Heart left ventricle (tissue), 16 donors: ENCODE measurements at regions not wholly inside any gene's neighbourhood (a gene's known extent, or its start where the extent isn't known, plus 50 kb on each side); places are given as distances from the start of the nearest gene placed in this dataset.

Experiments
- ATAC-seq, 4 donors: fragments of 200-7000 bp; cut with Tn5 transposase; one replicate each; pipeline ENCODE4 v1.9.1; 2020 to 2022; ENCODE audit warnings: moderate library complexity in 4 of 4, mild to moderate bottlenecking in 3 of 4, moderate number of reproducible peaks in 1 of 4
- DNase-seq, 5 donors: peaks; one replicate each; pipeline ENCODE4 v3.0.0-alpha.2; 2020
- H3K27ac ChIP-seq, 12 donors: fragments of 200-600 bp; sonication (generic) in 4 of 12; one replicate each; pipeline versions ENCODE4 v1.5.0 to v1.8.0; 2016 to 2022; ENCODE audit warnings: mild to moderate bottlenecking in 2 of 12
- H3K27me3 ChIP-seq, 9 donors: fragments of 200-600 bp; sonication (generic) in 2 of 9; one replicate each; pipeline versions ENCODE4 v1.5.1 to v1.8.0; 2016 to 2022; ENCODE audit warnings: mild to moderate bottlenecking in 3 of 9
- H3K36me3 ChIP-seq, 9 donors: fragments of 200-600 bp; sonication (generic) in 2 of 9; one replicate each; pipeline versions ENCODE4 v1.5.0 to v1.8.0; 2018 to 2022; ENCODE audit warnings: mild to moderate bottlenecking in 2 of 9
- H3K4me1 ChIP-seq, 12 donors: fragments of 200-600 bp; sonication (generic) in 4 of 12; one replicate each; pipeline versions ENCODE4 v1.5.0 to v1.8.0; 2016 to 2022; ENCODE audit warnings: mild to moderate bottlenecking in 3 of 12
- H3K4me3 ChIP-seq, 12 donors: fragments of 200-600 bp; sonication (generic) in 4 of 12; one replicate each; pipeline versions ENCODE4 v1.5.0 to v1.8.0; 2017 to 2022; ENCODE audit warnings: mild to moderate bottlenecking in 9 of 12, moderate library complexity in 4 of 12
- H3K9me3 ChIP-seq, 12 donors: fragments of 200-600 bp; sonication (generic) in 4 of 12; one replicate each; pipeline versions ENCODE4 v1.5.0 to v1.8.0; 2016 to 2022; ENCODE audit warnings: mild to moderate bottlenecking in 1 of 12
- POLR2A ChIP-seq, 2 donors: fragments of 450-650 bp; IDR thresholded peaks; one replicate each; pipeline ENCODE4 v1.6.1; 2017; ENCODE audit warnings: antibody characterized with exemption in 2 of 2, mild to moderate bottlenecking in 2 of 2, moderate library complexity in 2 of 2
- WGBS, 4 donors: extraction: QIAGEN DNeasy Blood & Tissue Kit in 2 of 4; methylation state at CpG; one replicate each; pipeline versions ENCODE4 v1.1.5 to v1.1.7; 2013 to 2018; 5-methylcytosine and 5-hydroxymethylcytosine counted together
- intact Hi-C, 10 donors: fragments of 100-400 bp; cut with DNase I; formaldehyde crosslinking; loops; one replicate each; pipeline versions ENCODE4 v1.11.1 to v1.14.2; 2022
- TF ChIP-seq, protein P1 (sequence below), 12 donors: fragments of 200-600 bp; sonication (generic) in 4 of 12; IDR thresholded peaks; one replicate each; pipeline versions ENCODE4 v1.5.0 to v1.8.0; 2018 to 2022; ENCODE audit warnings: antibody characterized with exemption in 12 of 12, mild to moderate bottlenecking in 5 of 12
- donor health status: ischemic (EF 13 %, LVEDD 7.1; RV severe dilation, severe dysfunction).
- donor health status: healthy with polysubstance abuse.
- donor health status: DM: no; HTN: yes; CAD: no.
- donor health status: DM: no; HTN: no; CAD: no.
- donor health status: ischemic (EF 25% LVEDD 6.9; RV normal size, moderate dysfunction).
- donor health status: ischemic (EF 25% LVEDD 5.7; RV mildly dilated, moderate dysfunction).
- donor health status: healthy.
- donor health status: DM: yes; HTN: yes; CAD: no.
- donor health status: ischemic (EF 35%, LVEDD 5.7; RV mildly dilated, moderate dysfunction).
- donor health status: nonischemic (EF 11% LVEDD 7.7; RV severe dilation, severe dysfunction).
- donor health status: DM: yes; HTN: yes; CAD: no.
- donor health status: PGD.
- donor health status: ischemic (EF 29% LVEDD 5.4; RV normal size, mild dysfunction).
- donor health status: nonischemic (EF 23%, LVEDD 6.1; RV moderate dilation, normal function).

DNA sequence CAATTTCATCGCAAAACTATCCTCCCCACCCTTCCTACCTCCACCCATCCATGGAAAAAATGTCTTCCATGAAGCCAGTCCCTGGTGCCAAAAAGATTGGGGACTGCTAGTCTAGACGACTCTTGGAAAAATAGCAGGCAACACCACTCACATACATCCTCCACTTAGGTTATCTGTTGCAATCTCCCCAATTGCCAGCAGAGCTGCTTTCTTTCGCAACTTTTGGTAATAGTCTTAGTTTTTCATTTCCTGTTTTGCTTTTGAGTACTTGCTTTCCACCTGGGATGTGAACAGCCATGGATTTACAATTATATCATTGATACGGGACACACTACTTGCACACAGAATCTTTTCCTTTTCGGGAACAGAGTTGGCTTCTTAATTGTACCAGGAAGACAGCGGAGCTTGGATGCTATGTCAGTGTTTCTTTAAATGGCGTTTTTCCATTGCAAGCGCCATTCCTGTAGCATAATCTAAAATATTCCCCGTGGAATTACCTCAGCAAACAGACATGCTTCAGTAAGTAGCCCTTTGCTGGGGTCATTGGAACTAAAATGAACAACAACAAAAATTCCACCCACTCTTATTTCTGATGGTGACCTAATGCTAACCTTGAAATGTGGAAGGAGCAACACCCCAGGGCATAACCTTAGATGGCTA lies 183.3 kb upstream of the ADGRL2 start:
- DNase-seq: no peak
- 54 to 67% (median 64%) methylated on average over 9 of the region's 9 CpGs for WGBS, 4 donors
- TF ChIP-seq, protein P1, sequence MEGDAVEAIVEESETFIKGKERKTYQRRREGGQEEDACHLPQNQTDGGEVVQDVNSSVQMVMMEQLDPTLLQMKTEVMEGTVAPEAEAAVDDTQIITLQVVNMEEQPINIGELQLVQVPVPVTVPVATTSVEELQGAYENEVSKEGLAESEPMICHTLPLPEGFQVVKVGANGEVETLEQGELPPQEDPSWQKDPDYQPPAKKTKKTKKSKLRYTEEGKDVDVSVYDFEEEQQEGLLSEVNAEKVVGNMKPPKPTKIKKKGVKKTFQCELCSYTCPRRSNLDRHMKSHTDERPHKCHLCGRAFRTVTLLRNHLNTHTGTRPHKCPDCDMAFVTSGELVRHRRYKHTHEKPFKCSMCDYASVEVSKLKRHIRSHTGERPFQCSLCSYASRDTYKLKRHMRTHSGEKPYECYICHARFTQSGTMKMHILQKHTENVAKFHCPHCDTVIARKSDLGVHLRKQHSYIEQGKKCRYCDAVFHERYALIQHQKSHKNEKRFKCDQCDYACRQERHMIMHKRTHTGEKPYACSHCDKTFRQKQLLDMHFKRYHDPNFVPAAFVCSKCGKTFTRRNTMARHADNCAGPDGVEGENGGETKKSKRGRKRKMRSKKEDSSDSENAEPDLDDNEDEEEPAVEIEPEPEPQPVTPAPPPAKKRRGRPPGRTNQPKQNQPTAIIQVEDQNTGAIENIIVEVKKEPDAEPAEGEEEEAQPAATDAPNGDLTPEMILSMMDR (IDR thresholded peaks at IDR 0.05): no peak
- no peak for TF ChIP-seq POLR2A (IDR thresholded peaks at IDR 0.05)
- Histone ChIP-seq H3K4me3 (no peak overlapping the region), H3K27ac (no peak overlapping the region), H3K36me3 (no peaks in the 10 kb centered on the region), H3K9me3 (peaks cover 0 to 8% (median 0%) of the 10 kb centered on the region in 12 donors), H3K4me1 (no peaks in the 10 kb centered on the region), H3K27me3 (no peaks in the 10 kb centered on the region)
- intact Hi-C loops: no loop called here
- ATAC-seq: peak in 2 of 4 donors; percentile 28 to 36

- H3K9me3 ChIP-seq: peaks cover 0 to 8% (median 0%) of the 10 kb centered on the region in 12 donors
- no peaks in the 10 kb centered on the region for H3K36me3 ChIP-seq
- ATAC-seq (no peak), DNase-seq (no peak)
- TF ChIP-seq POLR2A (IDR thresholded peaks at IDR 0.05): no peak
- TF ChIP-seq, protein P1 (IDR thresholded peaks at IDR 0.05): no peak
- intact Hi-C loops: no loop called here
- H3K4me3 ChIP-seq: no peak overlapping the region
- H3K27me3 ChIP-seq: no peaks in the 10 kb centered on the region
- no peak overlapping the region for H3K27ac ChIP-seq
- 74 to 80% (median 77%) methylated on average over 3 of the region's 3 CpGs for WGBS, 4 donors
- no peaks in the 10 kb centered on the region for H3K4me1 ChIP-seq
These were observed 186.9 kb upstream of the ADGRL2 start for GRCh38 chr1:81613803-81614202.

- Histone ChIP-seq H3K27ac (no peak overlapping the region), H3K4me1 (no peaks in the 10 kb centered on the region), H3K4me3 (no peak overlapping the region), H3K36me3 (no peaks in the 10 kb centered on the region), H3K27me3 (no peaks in the 10 kb centered on the region), H3K9me3 (no peaks in the 10 kb centered on the region)
- ATAC-seq (no peak), DNase-seq (no peak)
- intact Hi-C loops: no loop called here
- no peak for TF ChIP-seq POLR2A (IDR thresholded peaks at IDR 0.05)
- TF ChIP-seq, protein P1 (IDR thresholded peaks at IDR 0.05): no peak
- WGBS, 4 donors: 69 to 82% (median 76%) methylated on average over 3 of the region's 3 CpGs
These were observed 192.8 kb upstream of the ADGRL2 start for GRCh38 chr1:81607924-81608323.

DNA sequence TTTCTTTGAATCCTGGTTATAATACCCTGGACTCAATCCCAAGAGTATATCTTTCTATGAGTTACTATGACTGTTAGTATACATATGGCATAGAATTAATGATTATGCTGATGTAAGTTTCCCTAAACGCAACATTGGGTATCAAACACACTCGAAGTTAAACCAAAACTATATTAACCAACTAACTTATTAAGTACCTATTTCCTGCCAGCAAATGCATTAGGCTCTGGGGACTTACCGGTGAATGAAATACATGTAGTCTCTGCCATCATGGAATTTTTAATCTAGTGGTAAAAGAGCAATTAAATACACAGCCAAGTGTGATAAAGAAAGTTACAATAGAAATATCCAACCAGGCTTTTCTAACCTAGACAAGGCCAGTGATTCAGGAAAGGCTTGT lies 193.6 kb upstream of the ADGRL2 start:
- no peaks in the 10 kb centered on the region for H3K27me3 ChIP-seq
- TF ChIP-seq, protein P1 (IDR thresholded peaks at IDR 0.05): no peak
- TF ChIP-seq POLR2A (IDR thresholded peaks at IDR 0.05): no peak
- no peaks in the 10 kb centered on the region for H3K36me3 ChIP-seq
- H3K27ac ChIP-seq: no peak overlapping the region
- DNase-seq (no peak), ATAC-seq (no peak)
- no peak overlapping the region for H3K4me3 ChIP-seq
- H3K4me1 ChIP-seq: no peaks in the 10 kb centered on the region
- 92 to 95% (median 93%) methylated on average over 3 of the region's 3 CpGs for WGBS, 4 donors
- H3K9me3 ChIP-seq: no peaks in the 10 kb centered on the region
- intact Hi-C loops: no loop called here
